GM21447 (cell line): ENCODE measurements at regions not wholly inside any gene's neighbourhood (a gene's known extent, or its start where the extent isn't known, plus 50 kb on each side); places are given as distances from the start of the nearest gene placed in this dataset.
"Not testable (repeated sequence)": the region's sequence is repeated elsewhere in the genome, so short reads cannot be mapped to it uniquely, and the experiment has no call there.

Experiments
- ATAC-seq: cut with Tn5 transposase; IDR thresholded peaks from one replicate; pipeline ENCODE4 v1.9.1; 2021; ENCODE audit not compliant: unreplicated experiment

GRCh38 chr21:36591326-36591970 is 107.5 kb upstream of the SIM2 start:
- no peak for ATAC-seq

- no peak for ATAC-seq
Measured at GRCh38 chr21:36596174-36596573, 102.7 kb upstream of the SIM2 start.

GRCh38 chr21:36601362-36601761 is 97.6 kb upstream of the SIM2 start:
- no peak for ATAC-seq

- ATAC-seq: no peak
Measured at GRCh38 chr21:36602735-36603134, 96.2 kb upstream of the SIM2 start.

GRCh38 chr21:36603221-36603620 is 95.7 kb upstream of the SIM2 start:
- no peak for ATAC-seq

GRCh38 chr21:36605426-36605825 is 93.5 kb upstream of the SIM2 start:
- no peak for ATAC-seq

- no peak for ATAC-seq
Measured at GRCh38 chr21:36606287-36606982, 92.5 kb upstream of the SIM2 start.

DNA sequence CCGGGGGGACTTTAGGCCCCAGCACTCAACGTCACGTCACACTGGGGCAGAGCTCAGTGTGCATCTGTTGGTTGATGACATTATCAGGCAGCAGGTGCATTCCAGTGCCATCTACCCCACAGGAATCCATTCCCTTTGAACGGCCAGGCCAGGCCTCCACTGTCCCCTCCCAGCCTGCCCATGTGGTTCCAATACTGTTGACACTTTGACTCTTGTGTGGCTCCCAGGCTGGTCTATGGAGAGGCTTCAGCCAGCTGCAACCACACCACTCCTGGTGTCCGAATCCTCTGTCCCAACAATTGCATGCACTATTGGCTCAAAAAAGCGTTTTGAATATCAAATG is 92.0 kb upstream of the SIM2 start:
- no peak for ATAC-seq

DNA sequence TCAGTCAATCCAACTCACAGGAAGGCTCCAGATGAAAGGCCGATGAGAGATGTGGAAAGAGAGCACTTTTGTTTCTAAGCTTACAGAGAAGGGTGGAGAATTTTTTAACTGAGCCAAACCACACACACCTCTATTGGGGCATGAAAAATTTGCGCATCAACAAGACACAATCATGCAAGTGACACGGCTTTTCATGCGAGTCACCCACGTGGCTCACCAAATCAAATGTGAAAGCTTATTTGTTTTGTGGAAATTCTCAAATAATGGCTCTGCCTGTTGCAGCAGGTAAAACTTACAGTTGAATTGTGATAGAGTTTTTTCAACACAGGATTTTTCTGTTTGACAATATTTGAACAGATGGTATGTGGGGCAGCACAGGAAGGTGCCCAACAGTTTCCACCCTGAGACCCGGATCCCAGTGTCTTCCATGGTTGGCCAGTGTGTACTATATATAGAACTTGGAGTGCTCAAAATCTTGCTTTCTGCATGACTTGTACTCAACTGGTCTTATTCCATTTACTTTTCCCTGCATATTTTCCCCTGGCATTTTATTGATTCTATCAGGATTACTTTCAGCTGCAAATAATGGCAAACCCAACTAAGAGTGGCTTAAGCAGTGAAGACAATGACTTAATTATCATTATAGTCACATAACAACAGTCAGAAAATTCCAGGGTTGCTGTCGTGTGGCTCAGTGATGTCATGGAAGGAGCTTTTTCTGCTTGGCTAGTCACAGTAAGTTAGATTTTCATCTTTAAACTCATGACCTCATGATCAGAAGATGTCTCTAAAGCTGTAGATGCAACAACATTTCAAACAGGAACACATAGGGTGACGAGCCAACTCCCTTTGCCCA is 90.6 kb upstream of the SIM2 start:
- no peak for ATAC-seq

GRCh38 chr21:36608897-36609225 is 90.1 kb upstream of the SIM2 start:
- no peak for ATAC-seq

GRCh38 chr21:36609654-36610053 is 89.3 kb upstream of the SIM2 start:
- no peak for ATAC-seq

- no peak for ATAC-seq
Measured at GRCh38 chr21:36610201-36610600, 88.7 kb upstream of the SIM2 start.

- ATAC-seq: no peak
Measured at GRCh38 chr21:36610935-36611334, 88.0 kb upstream of the SIM2 start.

DNA sequence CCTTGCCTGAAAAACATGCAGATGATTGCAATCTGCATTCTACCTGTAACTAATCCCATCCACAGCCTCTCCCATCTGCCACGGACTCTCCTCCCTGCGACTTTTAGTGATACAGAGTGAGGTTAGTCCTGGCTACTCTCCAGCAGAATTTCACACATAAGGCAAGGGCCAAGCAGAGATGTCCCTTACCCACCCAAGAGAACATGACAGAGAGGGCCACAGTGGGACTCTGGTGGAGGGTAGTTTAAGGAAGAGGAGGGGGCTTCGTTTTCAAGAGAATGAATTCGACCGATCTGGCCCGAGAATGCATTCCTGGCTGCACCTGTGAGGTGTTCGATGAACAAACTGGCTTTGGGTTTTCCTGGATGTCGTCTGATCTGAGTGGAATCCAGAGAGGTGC is 87.5 kb upstream of the SIM2 start:
- ATAC-seq: no peak

DNA sequence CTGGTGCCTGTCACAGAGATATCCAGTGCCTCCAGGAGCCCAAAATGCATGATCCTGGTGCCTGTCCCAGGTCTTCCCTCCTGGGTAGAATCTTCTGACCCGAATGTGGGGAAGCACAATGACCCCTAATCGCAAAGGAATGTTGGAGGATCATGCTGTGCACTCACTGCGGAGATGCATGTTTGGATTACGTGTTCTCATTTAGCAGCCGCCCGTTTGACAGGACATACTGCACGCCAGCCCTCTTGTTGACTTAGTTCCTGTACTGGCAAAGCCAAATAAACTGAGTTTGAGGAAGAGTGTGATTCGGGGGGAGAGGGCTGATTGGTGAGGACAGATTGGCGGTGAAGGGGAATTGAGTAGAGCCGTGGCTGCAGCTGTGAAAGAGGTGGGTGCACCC is 85.9 kb upstream of the SIM2 start:
- no peak for ATAC-seq

GRCh38 chr21:36613554-36613953 is 85.4 kb upstream of the SIM2 start:
- no peak for ATAC-seq

DNA sequence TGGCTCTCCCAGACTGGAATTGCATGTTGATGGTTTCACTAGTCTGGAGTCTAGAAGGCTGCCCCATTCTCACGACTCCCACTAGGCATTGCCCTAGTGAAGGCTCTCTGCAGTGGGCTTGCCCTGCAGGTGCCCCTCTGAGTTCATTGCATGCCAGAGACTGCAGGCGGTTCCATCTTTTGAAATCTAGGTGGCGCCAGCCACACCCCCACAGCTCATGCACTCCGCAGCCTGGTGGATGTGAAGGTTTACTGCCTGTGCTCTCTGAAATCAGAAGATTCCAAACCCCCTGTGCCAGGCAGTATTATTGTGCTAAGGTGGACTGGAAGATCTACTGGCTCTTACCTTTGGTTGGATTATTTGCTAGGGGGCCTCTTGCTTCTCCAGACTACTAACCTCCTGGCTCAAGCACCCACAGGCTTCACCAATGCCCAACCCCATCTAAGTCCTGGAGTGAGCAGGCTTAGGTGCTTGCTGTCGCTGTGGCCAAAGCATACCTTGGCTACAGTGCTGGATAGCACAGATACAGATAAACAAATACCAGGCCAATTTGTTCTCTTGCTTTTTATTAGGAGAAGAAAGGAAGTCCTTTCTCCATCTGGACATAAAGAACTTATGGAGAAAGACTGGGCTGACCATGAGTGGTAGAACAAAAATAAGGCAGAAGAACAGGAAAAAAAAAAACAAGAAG is 83.5 kb upstream of the SIM2 start:
- no peak for ATAC-seq

GRCh38 chr21:36616773-36617172 is 82.1 kb upstream of the SIM2 start:
- ATAC-seq: not testable (repeated sequence)

DNA sequence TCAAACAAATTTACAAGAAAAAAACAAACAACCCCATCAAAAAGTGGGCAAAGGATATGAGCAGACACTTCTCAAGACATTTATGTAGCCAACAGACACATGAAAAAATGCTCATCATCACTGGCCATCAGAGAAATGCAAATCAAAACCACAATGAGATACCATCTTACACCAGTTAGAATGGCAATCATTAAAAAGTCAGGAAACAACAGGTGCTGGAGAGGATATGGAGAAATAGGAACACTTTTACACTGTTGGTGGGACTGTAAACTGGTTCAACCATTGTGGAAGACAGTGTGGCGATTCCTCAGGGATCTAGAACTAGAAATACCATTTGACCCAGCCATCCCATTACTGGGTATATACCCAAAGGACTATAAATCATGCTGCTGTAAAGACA is 77.1 kb upstream of the SIM2 start:
- ATAC-seq: not testable (repeated sequence)

DNA sequence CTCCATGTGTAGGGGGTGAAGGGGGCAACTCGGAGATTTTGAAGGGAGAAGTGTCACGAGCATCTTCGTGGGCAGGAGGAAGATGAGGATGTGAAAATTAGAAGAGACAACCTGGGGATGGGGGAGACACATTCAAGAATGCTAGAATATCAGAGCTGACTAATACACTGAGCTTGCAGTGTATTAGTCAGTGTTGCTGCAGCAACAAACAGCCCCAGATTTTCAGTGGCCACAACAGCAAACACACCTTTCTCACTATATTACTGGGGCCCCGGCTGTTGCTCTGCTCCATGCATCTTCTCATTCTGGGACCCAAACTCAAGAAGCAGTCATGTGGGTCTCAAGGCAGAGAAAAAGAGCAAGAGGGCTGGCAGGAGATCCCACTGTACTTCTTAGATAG is 74.8 kb upstream of the SIM2 start:
- no peak for ATAC-seq

- no peak for ATAC-seq
Measured at GRCh38 chr21:36626791-36627190, 72.1 kb upstream of the SIM2 start.

- no peak for ATAC-seq
Measured at GRCh38 chr21:36627242-36627641, 71.7 kb upstream of the SIM2 start.
